ENCODE measurements at regions not wholly inside any gene's neighbourhood (a gene's known extent, or its start where the extent isn't known, plus 50 kb on each side); places are given as distances from the start of the nearest gene placed in this dataset.
"Not testable (repeated sequence)": the region's sequence is repeated elsewhere in the genome, so short reads cannot be mapped to it uniquely, and the experiment has no call there.

DNA sequence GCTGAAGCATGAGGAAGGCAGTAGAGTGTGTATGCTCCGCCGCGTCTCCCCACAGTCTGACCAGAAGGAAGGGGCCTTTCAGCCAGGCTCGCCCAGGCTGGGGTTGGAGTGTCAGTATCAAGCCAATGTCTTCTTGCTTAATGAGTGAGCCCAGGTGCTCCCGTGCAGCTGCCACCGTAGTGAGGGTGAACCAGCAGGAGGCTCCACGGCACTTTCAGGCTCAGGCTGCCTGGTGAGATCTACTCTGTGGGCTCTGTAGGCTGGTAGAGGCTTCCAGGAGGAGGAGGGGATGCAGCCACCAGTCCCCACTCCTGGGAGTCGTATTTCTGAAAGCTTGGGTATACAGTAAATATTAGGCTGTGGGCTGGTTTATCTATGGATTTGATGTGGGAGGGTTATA, 98.1 kb upstream of the ADCY2 start:
- not testable (repeated sequence) for TF ChIP-seq EZH2 (IDR thresholded peaks at IDR 0.05); POLR2AphosphoS5 (IDR thresholded peaks at IDR 0.05; ENCODE audit: borderline replicate concordance, low read depth, low read length); FOXP2 (optimal IDR thresholded peaks at IDR 0.05; ENCODE audit: control extremely low read depth, extremely low read length, insufficient read depth)
